ENCODE measurements at regions not wholly inside any gene's neighbourhood (a gene's known extent, or its start where the extent isn't known, plus 50 kb on each side); places are given as distances from the start of the nearest gene placed in this dataset.
"Not testable (repeated sequence)": the region's sequence is repeated elsewhere in the genome, so short reads cannot be mapped to it uniquely, and the experiment has no call there.

DNA sequence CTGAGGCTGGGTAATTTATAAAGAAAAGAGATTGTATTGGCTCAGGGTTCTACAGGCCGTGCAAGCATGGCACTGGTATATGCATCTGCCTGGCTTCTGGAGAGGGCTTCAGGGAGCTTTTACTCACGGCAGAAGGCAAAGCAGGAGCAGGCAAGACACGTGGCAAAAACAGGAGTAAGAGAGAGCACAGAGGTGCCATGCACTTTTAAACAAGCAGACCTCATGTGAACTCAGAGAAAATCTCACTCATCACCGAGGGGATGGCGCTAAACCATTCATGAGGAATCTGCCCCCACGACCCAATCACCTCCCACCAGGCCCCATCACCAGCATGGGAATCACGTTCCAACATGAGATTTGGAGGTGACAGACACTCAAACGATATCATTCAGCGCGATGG is 400.7 kb upstream of the RUNX1 start:
- no peak for DNase-seq

DNA sequence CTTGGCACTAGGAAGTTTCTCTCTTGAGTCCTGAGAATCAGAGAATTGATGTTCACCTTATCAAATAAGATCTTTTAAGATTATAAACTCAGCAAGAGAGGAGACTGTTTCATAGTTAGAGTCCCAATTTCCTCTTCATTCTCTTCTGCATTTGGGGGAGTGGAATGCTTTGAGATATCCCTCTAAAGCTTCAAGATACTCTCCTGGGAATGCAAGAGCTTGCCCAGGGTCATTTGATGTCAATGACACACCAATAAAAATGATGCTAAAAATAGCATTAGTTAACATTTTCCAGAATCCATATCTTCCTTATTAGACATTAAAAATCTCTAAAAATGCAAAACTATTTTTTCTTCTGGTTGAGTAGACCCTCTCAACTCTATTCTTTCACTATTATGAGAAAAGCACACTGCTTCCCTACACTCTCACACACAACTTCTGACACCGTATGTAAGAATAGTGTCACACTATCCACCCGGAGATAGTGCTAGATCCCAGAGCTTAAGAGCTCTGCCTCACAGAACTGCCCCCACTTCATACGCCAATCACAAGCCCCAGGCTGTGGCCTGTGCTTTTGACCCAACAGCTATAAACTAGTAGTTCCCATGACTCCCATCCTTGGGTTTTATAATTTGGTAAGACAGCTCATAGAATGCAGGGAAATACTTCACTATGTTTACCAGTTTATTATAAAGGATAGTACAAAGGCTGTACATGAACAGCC is 399.9 kb upstream of the RUNX1 start:
- DNase-seq = no peak

DNA sequence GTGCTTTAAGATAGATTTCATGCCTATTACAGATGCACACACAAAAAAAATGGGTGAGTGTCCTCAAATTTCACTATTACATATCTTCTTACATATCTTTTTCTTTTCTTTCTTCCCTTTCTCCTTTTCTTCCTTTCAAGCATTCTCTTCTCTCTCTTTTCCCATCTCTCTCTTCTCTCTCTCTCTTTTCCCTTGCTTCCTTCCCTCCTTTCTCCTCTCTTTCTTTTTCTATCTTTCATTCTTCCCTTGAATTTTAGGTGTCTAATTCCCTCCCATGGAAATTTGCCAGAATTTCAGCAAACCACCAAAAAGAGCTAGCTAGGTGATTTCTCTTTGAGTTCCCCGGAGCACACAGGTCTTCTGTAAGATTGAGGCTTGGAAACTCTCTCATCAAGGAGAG is 395.3 kb upstream of the RUNX1 start:
- DNase-seq = no peak

DNA sequence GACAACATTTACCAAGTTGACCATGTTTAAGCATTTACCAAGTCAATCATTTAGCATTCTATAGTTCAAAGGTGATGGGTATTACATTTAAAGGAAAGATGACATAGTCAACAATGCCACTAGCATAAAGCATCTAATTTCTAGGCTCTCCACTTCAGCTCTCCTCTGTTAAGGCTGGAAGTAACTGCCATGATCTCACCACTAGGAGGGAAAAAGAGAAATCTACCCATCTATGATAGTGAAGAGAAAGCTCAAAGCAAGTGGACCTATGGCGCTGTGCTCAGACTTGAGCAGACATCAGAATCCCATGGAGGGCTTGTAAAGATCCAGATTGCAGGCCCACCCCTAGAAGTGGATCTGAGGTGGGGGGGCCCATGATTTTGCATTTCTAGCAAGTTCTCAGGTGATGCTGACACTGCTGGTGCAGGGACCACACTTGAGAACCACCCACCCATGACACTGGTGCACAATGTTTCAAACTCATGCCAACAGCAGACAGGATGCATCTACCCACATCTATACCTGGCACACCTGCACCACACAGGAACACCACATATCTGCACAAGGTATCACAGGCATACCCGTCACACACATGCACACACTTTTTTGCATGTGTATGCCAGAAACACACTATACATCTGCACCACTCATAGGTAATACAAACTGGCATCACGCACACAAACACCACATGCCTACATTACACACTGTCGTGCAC is 392.9 kb upstream of the RUNX1 start:
- DNase-seq = no peak

DNA sequence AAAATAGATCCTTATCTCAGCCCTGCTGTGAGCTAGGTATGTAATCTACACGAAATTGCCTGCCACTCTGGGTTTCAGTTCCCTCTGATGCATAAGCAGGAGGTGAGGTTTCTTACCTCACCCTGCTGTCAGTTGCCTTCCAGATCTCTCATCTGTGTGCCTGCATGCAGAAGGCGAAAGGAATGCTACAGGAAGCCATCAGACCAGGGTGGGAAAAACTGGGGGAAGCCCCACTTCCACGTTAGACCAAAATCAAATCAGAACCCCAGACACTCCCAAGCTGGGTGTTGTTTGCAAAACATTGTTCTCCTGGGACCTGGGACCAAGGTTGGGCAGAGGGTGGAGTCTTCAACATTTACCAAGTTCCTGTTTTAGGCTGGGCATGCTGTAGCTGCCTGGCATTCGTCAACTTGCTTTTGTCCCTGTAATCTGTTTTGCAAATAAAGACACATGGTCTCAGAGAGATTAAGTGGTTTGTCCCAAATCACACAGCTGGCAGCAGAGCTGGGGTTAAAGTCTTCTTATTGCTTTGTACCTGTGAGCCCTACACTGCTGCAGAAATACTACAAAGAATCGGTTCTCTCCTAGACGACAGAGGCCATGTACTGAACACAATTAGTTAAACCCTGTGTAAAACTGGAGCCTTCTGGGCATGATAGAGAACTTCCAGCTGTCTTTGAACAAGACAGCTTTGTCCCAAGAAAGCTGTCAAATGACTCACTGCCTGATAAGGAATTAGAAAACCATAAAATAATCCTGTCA is 389.7 kb upstream of the RUNX1 start:
- peak; percentile 80 for DNase-seq

DNA sequence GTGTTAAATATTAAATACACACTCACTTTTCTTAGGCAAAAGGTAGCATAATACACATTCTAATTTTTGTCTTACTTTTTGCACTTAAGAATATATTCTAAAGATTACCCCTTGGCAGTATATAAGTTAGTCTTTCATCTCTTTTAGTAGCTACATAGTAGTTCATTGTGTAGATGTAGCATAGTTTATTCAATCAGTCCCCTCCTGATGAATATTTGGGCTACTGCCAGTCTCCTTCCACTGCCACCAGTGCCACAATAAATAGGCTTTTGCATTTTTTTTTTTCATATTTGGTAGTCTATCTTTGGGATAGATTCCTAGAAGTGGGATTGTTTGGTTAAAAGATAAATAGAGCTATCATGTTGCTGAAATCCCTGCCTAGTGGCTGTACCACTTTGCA is 388.8 kb upstream of the RUNX1 start:
- no peak for DNase-seq

DNA sequence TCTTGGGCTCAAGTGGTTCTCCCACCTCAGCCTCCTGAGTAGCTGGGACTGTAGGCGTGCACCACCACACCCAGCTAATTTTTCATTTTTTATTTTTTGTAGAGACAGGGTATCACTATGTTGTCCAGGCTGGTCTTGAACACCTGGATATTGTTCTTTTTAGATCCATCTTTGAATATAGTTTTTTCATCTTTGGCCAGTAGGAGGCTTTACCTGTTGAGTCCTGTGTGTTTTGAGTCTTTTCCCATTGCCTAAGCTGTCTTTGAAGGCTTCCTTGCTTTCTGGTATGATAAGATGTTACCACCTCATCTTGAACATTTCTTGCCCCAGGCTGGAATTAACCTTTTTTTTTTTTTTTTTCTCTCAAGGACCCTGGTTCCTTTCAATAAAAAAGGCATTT is 387.8 kb upstream of the RUNX1 start:
- DNase-seq = no peak

DNA sequence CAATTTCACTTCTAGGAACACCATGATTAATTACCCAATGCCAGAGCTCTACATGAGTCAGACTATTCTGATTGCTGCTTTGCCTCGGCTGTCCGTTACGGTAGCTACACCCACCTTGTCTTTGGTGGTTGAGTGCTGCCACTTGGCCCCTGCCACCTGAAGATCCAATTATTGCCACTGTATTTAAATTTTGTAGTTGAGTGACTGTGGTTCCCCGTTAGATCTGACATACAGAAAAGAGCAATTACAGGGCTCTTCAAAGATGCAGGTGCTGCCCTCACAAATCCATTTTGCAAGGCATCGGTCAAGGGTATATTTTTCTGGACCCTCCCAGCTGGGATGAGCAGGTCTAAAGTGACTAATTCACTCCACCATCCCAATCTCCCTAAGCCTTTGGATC is 383.5 kb upstream of the RUNX1 start:
- not testable (repeated sequence) for DNase-seq

DNA sequence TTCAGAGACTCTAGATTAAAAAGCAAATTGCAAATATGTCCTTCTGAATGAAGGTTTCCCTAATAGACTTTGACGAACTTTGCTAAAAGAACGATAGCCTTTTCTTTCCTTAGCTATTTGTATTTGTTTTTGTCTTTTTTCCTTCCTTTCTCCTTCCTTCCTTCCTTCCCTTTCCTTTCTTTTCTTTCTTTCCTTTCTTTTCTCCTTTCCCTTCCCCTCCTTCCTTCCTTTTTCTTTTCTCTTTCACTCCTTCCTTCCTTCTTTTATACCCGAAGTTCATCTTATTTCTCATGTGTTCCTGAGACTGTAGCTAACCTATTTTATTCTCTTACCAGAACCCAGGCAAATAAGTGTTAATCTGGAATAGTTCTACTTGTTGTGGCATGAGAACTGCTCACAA is 381.2 kb upstream of the RUNX1 start:
- no peak for DNase-seq

DNA sequence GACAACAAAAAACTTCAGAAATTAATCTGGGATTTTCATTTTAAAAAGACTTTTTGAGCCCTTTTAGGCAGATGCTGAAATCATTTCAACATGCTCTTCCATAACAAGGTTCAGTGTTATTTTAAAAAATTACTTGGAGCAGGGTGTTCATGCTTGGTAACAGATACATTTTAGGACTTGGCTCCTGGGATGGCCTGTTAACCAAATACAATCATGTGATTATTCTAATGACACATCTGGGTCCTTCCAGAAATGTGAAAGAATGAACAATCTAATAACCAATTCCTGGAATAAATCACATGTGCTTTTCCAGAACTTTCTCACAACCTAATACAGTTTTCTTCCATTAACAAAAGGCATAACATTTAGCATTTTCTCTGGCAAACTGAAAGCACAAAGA is 379.8 kb upstream of the RUNX1 start:
- DNase-seq = no peak

DNA sequence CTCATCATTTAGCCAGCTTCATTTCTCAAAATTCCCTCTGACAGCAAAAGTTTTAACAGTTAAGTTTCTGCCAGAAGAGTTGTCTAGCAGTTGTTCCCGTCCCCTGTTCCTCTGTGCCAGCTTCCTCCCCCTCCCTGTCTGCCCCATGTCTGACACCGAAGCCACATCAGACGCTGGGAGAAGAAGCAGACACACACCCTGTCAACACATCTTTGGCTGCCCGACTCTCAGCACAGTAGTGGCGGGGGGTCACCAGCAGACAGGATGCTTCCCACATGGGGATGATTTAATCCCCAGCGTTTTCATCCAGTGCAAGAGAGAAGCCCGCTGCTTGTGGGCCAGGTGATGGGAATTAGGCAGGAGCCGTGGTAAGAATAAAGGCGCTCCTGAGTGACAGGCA is 379.4 kb upstream of the RUNX1 start:
- DNase-seq = peak; percentile 29

DNA sequence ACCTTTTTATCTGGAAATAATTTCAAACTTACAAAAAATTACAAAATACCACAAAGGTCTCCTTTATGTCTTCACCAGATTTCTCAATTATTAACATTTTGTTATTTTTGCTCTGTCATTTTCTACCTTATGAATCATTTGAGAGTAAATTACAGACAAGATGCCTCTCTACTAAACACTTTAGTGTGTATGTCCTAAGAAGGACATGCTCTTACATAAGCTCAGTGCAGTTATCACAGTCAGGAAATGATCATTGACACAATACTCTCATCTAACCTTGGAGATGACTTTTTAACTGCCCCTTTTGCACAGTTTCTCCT is 378.9 kb upstream of the RUNX1 start:
- DNase-seq = no peak

DNA sequence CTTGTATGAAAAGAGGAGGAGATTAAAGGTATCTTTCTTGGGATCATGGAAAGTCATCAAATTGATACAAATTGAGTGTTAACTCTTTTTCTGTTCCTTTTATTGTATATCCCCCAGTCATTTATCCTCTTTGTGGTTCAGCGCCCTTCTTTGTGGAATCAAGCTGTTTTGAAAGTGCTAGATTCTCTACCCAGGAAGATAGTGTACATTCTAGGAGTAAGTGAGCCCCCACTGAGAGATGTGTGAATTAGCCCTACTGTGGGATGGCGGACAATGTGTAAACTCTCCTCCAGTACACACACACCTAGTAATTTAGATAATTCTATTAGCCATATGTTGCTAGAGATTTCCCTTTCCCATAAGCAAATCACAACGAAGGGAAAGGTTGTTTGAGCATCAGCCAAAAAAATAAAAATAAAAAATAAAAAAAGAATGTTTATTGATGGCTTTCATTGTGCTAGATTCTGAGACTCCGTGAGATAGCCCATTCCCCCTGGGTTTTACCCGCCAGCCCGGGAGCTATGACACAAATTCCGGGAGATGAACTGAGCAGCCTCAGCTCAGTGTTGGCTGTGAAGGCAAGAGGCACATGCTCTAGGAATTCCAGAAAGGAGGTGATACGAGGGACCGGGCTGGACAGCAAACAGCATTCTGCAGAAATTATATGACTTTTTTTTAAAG is 378.4 kb upstream of the RUNX1 start:
- peak; percentile 37 for DNase-seq

DNA sequence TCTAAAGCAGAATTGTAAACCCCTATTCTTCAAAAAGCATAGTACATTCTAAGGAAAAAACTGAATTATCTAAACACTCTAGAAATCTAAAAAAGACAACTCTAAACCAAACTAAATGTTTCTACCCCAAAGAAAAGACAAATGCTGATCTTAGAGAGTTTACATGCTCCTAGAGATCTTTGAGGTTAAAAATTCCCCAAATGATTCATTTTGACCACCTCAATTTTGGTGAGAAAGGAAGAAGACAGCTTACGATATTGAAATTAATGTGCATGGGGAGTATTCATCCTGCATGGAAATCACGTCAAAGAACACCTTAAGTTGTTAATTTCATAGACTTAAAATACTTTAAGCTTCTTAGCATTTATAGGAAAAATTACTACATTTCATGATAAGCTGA is 377.8 kb upstream of the RUNX1 start:
- DNase-seq = no peak

DNA sequence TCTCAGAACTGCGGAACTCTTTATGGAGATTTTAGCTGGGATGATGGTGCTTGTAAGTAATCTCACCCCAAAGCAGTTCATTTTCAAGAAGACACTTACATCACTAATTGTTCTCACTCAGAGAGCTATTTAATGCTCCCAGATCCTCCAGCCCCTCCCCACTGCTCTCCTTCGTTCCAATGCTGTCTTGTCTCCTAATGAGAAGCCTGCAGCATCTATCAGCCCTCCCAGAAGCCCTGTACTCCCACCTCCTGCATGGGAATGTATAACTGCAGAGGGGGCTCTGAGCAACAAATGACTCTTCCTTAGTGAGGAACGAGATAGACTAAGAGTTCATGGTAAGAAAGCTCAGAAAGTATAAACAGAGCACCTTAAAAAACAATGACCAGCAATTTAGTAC is 377.4 kb upstream of the RUNX1 start:
- DNase-seq = peak; percentile 20

DNA sequence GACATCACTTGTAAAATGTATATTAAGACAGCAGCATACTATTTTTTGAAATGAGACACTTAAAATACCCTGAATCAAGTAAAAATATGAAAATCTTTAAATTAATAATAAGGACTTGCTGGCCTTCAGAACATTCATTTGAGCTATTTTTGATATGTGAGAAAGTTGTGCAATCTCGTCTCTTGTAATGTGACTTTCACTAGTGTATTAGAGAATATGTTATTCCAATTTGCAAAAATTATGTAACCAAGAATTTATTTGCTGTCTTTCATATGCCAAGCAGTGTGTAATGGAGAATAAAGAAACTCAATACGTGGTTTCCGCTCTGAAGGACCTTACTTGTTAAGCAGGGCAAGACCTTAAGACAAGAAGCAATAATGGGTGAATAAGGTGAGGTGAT is 375.0 kb upstream of the RUNX1 start:
- no peak for DNase-seq

DNA sequence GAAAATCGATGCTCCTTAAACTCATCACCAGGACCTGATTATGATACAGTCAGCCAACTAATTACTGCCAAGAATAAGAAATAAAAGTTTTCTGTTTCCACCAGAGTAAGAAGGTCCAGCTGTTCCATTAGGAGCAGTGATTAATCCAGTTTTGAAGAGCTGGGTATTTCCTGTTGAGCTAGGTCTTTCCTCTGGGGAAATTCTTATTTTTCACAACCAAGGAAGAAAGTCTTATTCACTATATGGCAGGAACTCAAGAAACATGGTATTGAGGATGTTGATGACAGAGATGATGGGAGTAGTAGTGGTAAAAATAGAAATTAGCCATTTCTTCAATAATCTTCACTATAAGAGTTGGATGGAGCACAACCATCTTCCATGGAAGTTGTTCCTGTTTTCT is 374.6 kb upstream of the RUNX1 start:
- no peak for DNase-seq

DNA sequence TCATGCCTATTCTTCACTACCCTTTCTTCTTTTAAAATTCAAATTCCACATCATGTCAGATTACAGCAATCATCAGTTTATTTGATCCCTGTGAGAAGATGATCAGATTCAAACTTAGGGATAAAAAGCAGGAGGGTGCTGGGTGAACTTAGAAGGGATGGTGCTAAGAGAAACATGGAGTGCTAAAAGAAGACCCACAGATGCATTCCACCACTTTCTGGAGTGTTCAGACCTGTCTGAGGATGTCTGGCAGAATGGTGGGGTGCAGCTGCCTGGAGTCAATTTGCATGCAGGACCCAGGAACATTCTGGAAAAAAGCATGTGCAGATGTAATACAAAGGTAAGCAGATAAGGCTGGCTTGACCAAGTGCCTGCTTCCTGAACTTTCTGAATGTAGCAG is 372.9 kb upstream of the RUNX1 start:
- DNase-seq = no peak

DNA sequence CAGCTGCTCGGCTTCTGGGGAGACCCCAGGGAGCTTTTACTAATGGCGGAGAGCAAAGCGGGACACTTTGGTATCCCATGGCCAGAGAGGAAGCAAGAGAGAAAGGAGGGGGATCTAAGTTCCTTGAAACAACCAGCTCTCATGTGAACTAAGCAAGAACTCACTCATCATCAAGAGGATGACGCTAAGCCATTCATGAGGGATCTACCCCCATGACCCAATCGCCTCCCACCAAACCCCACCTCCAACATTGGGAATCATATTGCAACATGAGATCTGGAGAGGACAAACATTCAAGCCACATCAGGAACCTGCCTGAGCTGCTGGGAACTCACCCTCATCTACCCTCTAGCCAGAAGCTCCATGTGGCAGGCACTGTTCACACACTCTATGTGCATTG is 372.1 kb upstream of the RUNX1 start:
- no peak for DNase-seq

DNA sequence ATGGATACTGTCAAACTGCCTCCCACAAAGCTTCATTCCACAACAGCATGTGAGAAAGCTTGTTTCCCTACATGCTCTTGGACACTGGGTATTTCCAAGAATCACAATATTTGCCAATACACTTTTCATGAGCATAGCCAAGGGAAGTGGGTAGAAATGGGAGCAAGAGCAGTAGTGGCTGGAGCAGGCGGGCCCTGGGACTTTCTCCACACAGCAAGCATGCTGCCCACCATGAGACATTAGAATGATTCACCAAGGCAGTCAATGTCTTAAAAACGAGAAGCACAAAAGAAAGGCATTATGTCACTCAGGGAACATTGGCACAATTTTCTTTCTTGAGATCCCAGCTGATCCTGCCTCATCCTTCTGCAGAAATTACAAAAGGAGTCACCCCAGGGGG is 371.6 kb upstream of the RUNX1 start:
- DNase-seq = no peak

DNA sequence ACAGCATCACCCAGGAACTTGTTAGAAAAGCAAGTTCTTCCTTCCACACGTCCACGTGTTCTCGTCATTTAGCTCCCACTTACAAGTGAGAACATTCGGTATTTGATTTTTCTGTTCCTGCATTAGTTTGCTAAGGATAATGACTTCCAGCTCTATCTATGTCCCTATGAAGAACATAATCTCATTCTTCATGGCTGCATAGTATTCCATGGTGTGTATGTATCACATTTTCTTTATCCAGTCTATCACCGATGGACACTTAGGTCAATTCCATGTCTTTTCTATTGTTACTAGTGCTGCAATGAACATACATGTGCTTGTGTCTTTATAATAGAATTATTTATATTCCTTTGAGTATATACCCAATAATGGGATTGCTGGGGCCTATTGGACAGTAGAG is 368.7 kb upstream of the RUNX1 start:
- DNase-seq = no peak

DNA sequence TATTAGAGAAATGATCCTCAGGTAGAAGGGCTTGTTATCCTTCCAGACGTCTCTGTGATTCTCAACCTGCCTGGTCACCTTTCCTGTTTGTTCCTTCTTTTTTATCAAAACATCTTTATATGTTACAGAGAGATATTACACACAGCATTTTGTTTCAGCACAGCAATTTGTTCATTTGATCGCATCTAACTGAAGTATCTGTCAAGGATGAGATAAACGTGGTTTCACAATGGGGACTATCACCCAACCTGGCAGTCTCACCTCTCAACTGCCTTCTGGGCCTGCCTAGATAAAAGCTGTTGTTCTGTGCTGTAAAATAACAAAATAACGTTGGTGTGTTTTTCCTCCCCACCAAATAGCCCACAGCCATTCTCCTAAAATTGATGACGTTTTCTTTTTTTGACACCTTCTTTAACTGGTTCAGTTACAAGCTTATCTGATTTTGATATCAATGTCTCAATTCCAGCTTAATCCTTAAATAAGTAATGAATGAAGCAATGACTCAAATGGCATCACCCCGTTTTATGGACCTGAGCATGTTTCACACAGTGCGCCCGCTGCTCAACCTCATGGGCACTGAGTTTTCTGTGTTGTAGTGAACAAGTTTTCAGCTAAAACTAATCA is 367.9 kb upstream of the RUNX1 start:
- DNase-seq = no peak

DNA sequence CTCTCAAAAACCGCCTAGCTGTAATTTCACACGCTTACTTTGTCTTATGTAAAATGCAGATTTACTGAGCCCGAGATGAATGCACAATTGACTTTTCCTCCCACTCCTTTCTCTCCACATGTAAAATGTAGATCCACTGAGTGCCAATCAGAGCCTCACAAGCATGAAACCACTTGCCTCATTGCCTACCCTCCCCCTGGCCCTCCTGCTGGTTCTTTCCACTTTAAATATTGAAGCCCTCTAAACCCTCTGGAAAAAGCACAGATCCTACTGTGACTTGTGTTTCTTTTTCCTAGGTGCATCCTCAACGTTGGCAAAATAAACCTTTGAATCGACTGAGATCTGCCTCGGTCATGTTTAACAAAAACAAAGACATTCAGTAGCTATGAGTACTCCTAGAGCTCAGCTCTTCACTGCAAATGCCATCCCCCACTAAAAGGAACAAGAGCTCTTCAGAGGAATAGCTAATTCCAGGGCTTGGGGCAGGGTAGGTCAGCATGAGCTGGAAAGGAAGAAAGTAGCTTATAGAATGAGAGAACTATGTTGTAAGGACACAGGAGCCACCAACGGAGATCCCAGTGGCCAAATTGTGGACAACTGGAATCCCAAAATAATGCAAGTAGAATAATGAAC is 365.5 kb upstream of the RUNX1 start:
- DNase-seq = no peak

All from NCI-H82 (cell line).